ENCODE measurements at regions not wholly inside any gene's neighbourhood (a gene's known extent, or its start where the extent isn't known, plus 50 kb on each side); places are given as distances from the start of the nearest gene placed in this dataset.
"Not testable (repeated sequence)": the region's sequence is repeated elsewhere in the genome, so short reads cannot be mapped to it uniquely, and the experiment has no call there.

GRCh38 chr5:23840083-23840482 lies 332.7 kb downstream of the PRDM9 start:
- peak; percentile 2 for DNase-seq (ENCODE audit: low read depth)
- Histone ChIP-seq H3K9ac (ENCODE audit: low read length) (no peak overlapping the region), H3K4me1 (ENCODE audit: control insufficient read depth, insufficient read depth, low read length) (no peaks in the 10 kb centered on the region), H3K9me3 (ENCODE audit: control insufficient read depth, low read length) (peaks cover 12% of the 10 kb centered on the region), H3K27me3 (replicated peaks; ENCODE audit: control insufficient read depth, insufficient read depth, low read length) (no peaks in the 10 kb centered on the region), H3K4me3 (ENCODE audit: low read length) (no peak overlapping the region), H3K36me3 (ENCODE audit: control insufficient read depth, insufficient read depth, low read length, severe bottlenecking) (no peaks in the 10 kb centered on the region)

GRCh38 chr5:23864786-23865185 lies 357.4 kb downstream of the PRDM9 start:
- Histone ChIP-seq H3K9me3 (ENCODE audit: control insufficient read depth, low read length) (no peaks in the 10 kb centered on the region), H3K36me3 (ENCODE audit: control insufficient read depth, insufficient read depth, low read length, severe bottlenecking) (no peaks in the 10 kb centered on the region), H3K4me1 (ENCODE audit: control insufficient read depth, insufficient read depth, low read length) (no peaks in the 10 kb centered on the region), H3K4me3 (ENCODE audit: low read length) (no peak overlapping the region), H3K9ac (ENCODE audit: low read length) (no peak overlapping the region), H3K27me3 (replicated peaks; ENCODE audit: control insufficient read depth, insufficient read depth, low read length) (no peaks in the 10 kb centered on the region)
- DNase-seq (ENCODE audit: low read depth) = no peak

- DNase-seq (ENCODE audit: low read depth) = no peak
- H3K27me3 ChIP-seq (replicated peaks; ENCODE audit: control insufficient read depth, insufficient read depth, low read length) = no peaks in the 10 kb centered on the region
- no peaks in the 10 kb centered on the region for H3K9me3 ChIP-seq (ENCODE audit: control insufficient read depth, low read length)
- H3K4me1 ChIP-seq (ENCODE audit: control insufficient read depth, insufficient read depth, low read length) = no peaks in the 10 kb centered on the region
- H3K36me3 ChIP-seq (ENCODE audit: control insufficient read depth, insufficient read depth, low read length, severe bottlenecking) = no peaks in the 10 kb centered on the region
- H3K9ac ChIP-seq (ENCODE audit: low read length) = no peak overlapping the region
- H3K4me3 ChIP-seq (ENCODE audit: low read length) = no peak overlapping the region
Measured at GRCh38 chr5:23877847-23878246, 370.4 kb downstream of the PRDM9 start.

GRCh38 chr5:23884405-23885031 lies 377.1 kb downstream of the PRDM9 start:
- DNase-seq (ENCODE audit: low read depth) = no peak
- Histone ChIP-seq H3K36me3 (ENCODE audit: control insufficient read depth, insufficient read depth, low read length, severe bottlenecking) (no peaks in the 10 kb centered on the region), H3K27me3 (replicated peaks; ENCODE audit: control insufficient read depth, insufficient read depth, low read length) (no peaks in the 10 kb centered on the region), H3K4me1 (ENCODE audit: control insufficient read depth, insufficient read depth, low read length) (no peaks in the 10 kb centered on the region), H3K9me3 (ENCODE audit: control insufficient read depth, low read length) (no peaks in the 10 kb centered on the region), H3K9ac (ENCODE audit: low read length) (no peak overlapping the region), H3K4me3 (ENCODE audit: low read length) (no peak overlapping the region)

- Histone ChIP-seq H3K9ac (ENCODE audit: low read length) (no peak overlapping the region), H3K27me3 (replicated peaks; ENCODE audit: control insufficient read depth, insufficient read depth, low read length) (no peaks in the 10 kb centered on the region), H3K9me3 (ENCODE audit: control insufficient read depth, low read length) (peaks cover 12% of the 10 kb centered on the region), H3K36me3 (ENCODE audit: control insufficient read depth, insufficient read depth, low read length, severe bottlenecking) (no peaks in the 10 kb centered on the region), H3K4me1 (ENCODE audit: control insufficient read depth, insufficient read depth, low read length) (no peaks in the 10 kb centered on the region), H3K4me3 (ENCODE audit: low read length) (no peak overlapping the region)
- DNase-seq (ENCODE audit: low read depth) = no peak
Measured at GRCh38 chr5:23893561-23893960, 386.2 kb downstream of the PRDM9 start.

GRCh38 chr5:23895614-23896013 lies 388.2 kb downstream of the PRDM9 start:
- Histone ChIP-seq H3K4me1 (ENCODE audit: control insufficient read depth, insufficient read depth, low read length) (no peaks in the 10 kb centered on the region), H3K4me3 (ENCODE audit: low read length) (no peak overlapping the region), H3K36me3 (ENCODE audit: control insufficient read depth, insufficient read depth, low read length, severe bottlenecking) (no peaks in the 10 kb centered on the region), H3K9me3 (ENCODE audit: control insufficient read depth, low read length) (peaks cover 12% of the 10 kb centered on the region), H3K9ac (ENCODE audit: low read length) (no peak overlapping the region), H3K27me3 (replicated peaks; ENCODE audit: control insufficient read depth, insufficient read depth, low read length) (no peaks in the 10 kb centered on the region)
- no peak for DNase-seq (ENCODE audit: low read depth)

GRCh38 chr5:23930985-23931384 lies 423.6 kb downstream of the PRDM9 start:
- Histone ChIP-seq H3K36me3 (ENCODE audit: control insufficient read depth, insufficient read depth, low read length, severe bottlenecking) (no peaks in the 10 kb centered on the region), H3K4me3 (ENCODE audit: low read length) (no peak overlapping the region), H3K9me3 (ENCODE audit: control insufficient read depth, low read length) (no peaks in the 10 kb centered on the region), H3K9ac (ENCODE audit: low read length) (no peak overlapping the region), H3K4me1 (ENCODE audit: control insufficient read depth, insufficient read depth, low read length) (no peaks in the 10 kb centered on the region), H3K27me3 (replicated peaks; ENCODE audit: control insufficient read depth, insufficient read depth, low read length) (no peaks in the 10 kb centered on the region)
- DNase-seq (ENCODE audit: low read depth) = no peak

GRCh38 chr5:23951261-23951928 lies 444.0 kb downstream of the PRDM9 start:
- H3K36me3 ChIP-seq (ENCODE audit: control insufficient read depth, insufficient read depth, low read length, severe bottlenecking); H3K4me3 ChIP-seq (ENCODE audit: low read length); H3K9me3 ChIP-seq (ENCODE audit: control insufficient read depth, low read length); H3K4me1 ChIP-seq (ENCODE audit: control insufficient read depth, insufficient read depth, low read length); DNase-seq (ENCODE audit: low read depth); H3K27me3 ChIP-seq (replicated peaks; ENCODE audit: control insufficient read depth, insufficient read depth, low read length); H3K9ac ChIP-seq (ENCODE audit: low read length): not testable (repeated sequence)

GRCh38 chr5:23963449-23963848 lies 456.0 kb downstream of the PRDM9 start:
- Histone ChIP-seq H3K4me3 (ENCODE audit: low read length) (no peak overlapping the region), H3K9ac (ENCODE audit: low read length) (no peak overlapping the region), H3K36me3 (ENCODE audit: control insufficient read depth, insufficient read depth, low read length, severe bottlenecking) (no peaks in the 10 kb centered on the region), H3K27me3 (replicated peaks; ENCODE audit: control insufficient read depth, insufficient read depth, low read length) (no peaks in the 10 kb centered on the region), H3K4me1 (ENCODE audit: control insufficient read depth, insufficient read depth, low read length) (no peaks in the 10 kb centered on the region), H3K9me3 (ENCODE audit: control insufficient read depth, low read length) (no peaks in the 10 kb centered on the region)
- DNase-seq (ENCODE audit: low read depth) = no peak

- peaks cover 18% of the 10 kb centered on the region for H3K9me3 ChIP-seq (ENCODE audit: control insufficient read depth, low read length)
- H3K4me1 ChIP-seq (ENCODE audit: control insufficient read depth, insufficient read depth, low read length) = no peaks in the 10 kb centered on the region
- no peak for DNase-seq (ENCODE audit: low read depth)
- H3K4me3 ChIP-seq (ENCODE audit: low read length) = no peak overlapping the region
- no peaks in the 10 kb centered on the region for H3K36me3 ChIP-seq (ENCODE audit: control insufficient read depth, insufficient read depth, low read length, severe bottlenecking)
- H3K27me3 ChIP-seq (replicated peaks; ENCODE audit: control insufficient read depth, insufficient read depth, low read length) = no peaks in the 10 kb centered on the region
- no peak overlapping the region for H3K9ac ChIP-seq (ENCODE audit: low read length)
Measured at GRCh38 chr5:23977365-23977764, 470.0 kb downstream of the PRDM9 start.

GRCh38 chr5:23977997-23978396 lies 470.6 kb downstream of the PRDM9 start:
- DNase-seq (ENCODE audit: low read depth) = peak; percentile 1

GRCh38 chr5:23991406-23991805 lies 484.0 kb downstream of the PRDM9 start:
- Histone ChIP-seq H3K4me1 (ENCODE audit: control insufficient read depth, insufficient read depth, low read length) (no peaks in the 10 kb centered on the region), H3K4me3 (ENCODE audit: low read length) (no peak overlapping the region), H3K27me3 (replicated peaks; ENCODE audit: control insufficient read depth, insufficient read depth, low read length) (no peaks in the 10 kb centered on the region), H3K36me3 (ENCODE audit: control insufficient read depth, insufficient read depth, low read length, severe bottlenecking) (no peaks in the 10 kb centered on the region), H3K9me3 (ENCODE audit: control insufficient read depth, low read length) (no peaks in the 10 kb centered on the region), H3K9ac (ENCODE audit: low read length) (no peak overlapping the region)
- no peak for DNase-seq (ENCODE audit: low read depth)

More at GRCh38 chr5:23977997-23978396, 470.6 kb downstream of the PRDM9 start:
- Histone ChIP-seq H3K4me1 (ENCODE audit: control insufficient read depth, insufficient read depth, low read length) (no peaks in the 10 kb centered on the region), H3K27me3 (replicated peaks; ENCODE audit: control insufficient read depth, insufficient read depth, low read length) (no peaks in the 10 kb centered on the region), H3K4me3 (ENCODE audit: low read length) (no peak overlapping the region), H3K9ac (ENCODE audit: low read length) (no peak overlapping the region), H3K9me3 (ENCODE audit: control insufficient read depth, low read length) (peaks cover 18% of the 10 kb centered on the region), H3K36me3 (ENCODE audit: control insufficient read depth, insufficient read depth, low read length, severe bottlenecking) (no peaks in the 10 kb centered on the region)

All from adipocyte (in vitro differentiated cells).